SJCRH30 (cell line): ENCODE measurements at regions not wholly inside any gene's neighbourhood (a gene's known extent, or its start where the extent isn't known, plus 50 kb on each side); places are given as distances from the start of the nearest gene placed in this dataset.

Experiments
- DNase-seq, 2 experiments: peaks; one replicate each; pipeline ENCODE4 v3.0.0-alpha.2; 2015 to 2020
- H3K27ac ChIP-seq: fragments of 250-450 bp; sonication (Bioruptor Pico); 2 replicates; pipeline ENCODE4 v1.5.1; 2020; ENCODE audit warnings: mild to moderate bottlenecking, moderate library complexity
- H3K27me3 ChIP-seq: fragments of 250-450 bp; sonication (Bioruptor Pico); 2 replicates; pipeline ENCODE4 v1.5.1; 2020; ENCODE audit warnings: mild to moderate bottlenecking, moderate library complexity
- H3K36me3 ChIP-seq: fragments of 250-450 bp; sonication (Bioruptor Pico); 2 replicates; pipeline ENCODE4 v1.5.1; 2020; ENCODE audit warnings: mild to moderate bottlenecking, moderate library complexity
- H3K4me1 ChIP-seq: fragments of 250-450 bp; sonication (Bioruptor Pico); 2 replicates; pipeline ENCODE4 v1.5.1; 2020; ENCODE audit warnings: mild to moderate bottlenecking, moderate library complexity
- H3K4me3 ChIP-seq: fragments of 250-450 bp; sonication (Bioruptor Pico); 2 replicates; pipeline ENCODE4 v1.5.1; 2020; ENCODE audit warnings: mild to moderate bottlenecking, moderate library complexity
- H3K9me3 ChIP-seq: fragments of 250-450 bp; sonication (Bioruptor Pico); replicated peaks from 2 replicates; pipeline ENCODE4 v1.5.1; 2020; ENCODE audit warnings: mild to moderate bottlenecking, moderate library complexity

GRCh38 chr7:46682836-46683624 is 762.0 kb upstream of the IGFBP3 start:
- 0 out of 2 replicates have a peak, but pooled peaks cover 5% of the 10 kb centered on the region for H3K4me1 ChIP-seq
- DNase-seq = no peak
- no peak overlapping the region for H3K27ac ChIP-seq
- no peaks in the 10 kb centered on the region for H3K27me3 ChIP-seq
- no peaks in the 10 kb centered on the region for H3K9me3 ChIP-seq
- H3K36me3 ChIP-seq = no peaks in the 10 kb centered on the region
- no peak overlapping the region for H3K4me3 ChIP-seq

DNA sequence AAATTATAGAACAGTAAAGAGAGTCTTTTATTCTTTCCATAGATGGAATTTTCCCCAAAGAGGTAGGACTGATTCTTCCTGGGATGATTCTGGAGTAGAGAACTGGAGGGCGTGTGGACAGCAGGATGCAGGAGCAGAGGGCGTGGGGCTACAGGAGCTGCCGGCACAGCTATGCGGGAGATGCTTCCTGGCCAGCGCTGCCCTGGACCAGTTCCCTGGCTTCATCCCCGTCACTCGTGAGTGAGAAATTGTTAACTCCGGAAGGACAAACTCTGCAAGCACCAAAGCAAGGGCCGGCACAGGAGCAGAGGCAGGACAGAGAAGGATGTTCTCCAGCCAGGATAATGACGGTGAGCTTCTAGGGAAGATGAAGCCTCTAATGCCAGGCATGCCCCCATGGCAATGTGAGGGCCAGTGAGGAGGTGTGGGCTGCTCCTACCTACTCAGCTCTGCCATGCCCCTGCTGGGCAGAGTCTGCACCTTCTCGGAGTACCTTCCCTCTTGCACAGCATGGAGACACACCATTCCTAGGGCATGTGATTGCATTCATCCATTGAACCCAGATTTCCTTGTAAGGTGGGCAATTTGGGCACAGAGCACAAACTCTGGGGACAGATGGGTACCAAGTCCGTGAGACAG is 760.9 kb upstream of the IGFBP3 start:
- Histone ChIP-seq H3K36me3 (no peaks in the 10 kb centered on the region), H3K27me3 (no peaks in the 10 kb centered on the region), H3K9me3 (no peaks in the 10 kb centered on the region), H3K4me1 (0 out of 2 replicates have a peak, but pooled peaks cover 5% of the 10 kb centered on the region), H3K4me3 (no peak overlapping the region), H3K27ac (no peak overlapping the region)
- DNase-seq = no peak

- no peak for DNase-seq
- no peaks in the 10 kb centered on the region for H3K27me3 ChIP-seq
Observed at GRCh38 chr7:46680147-46680546, 759.1 kb upstream of the IGFBP3 start.

DNA sequence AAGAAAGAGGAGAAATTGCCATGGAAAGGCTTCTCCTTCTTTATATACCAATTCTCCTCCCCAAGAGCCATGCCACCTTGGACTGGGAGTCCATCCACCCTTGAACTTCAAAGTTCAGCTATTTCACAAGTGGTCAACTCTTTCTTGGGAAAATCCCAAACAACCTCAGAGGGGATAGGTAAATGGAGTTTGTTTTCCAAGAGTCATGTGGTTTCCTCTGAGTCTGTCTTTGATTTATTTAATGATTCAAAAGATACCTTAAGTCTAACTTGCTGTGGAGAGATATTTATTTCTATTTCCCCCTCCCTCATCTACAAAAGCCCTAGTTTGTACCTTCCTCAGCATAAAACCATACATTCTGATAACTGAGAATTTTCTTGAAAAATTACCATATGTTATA is 758.6 kb upstream of the IGFBP3 start:
- H3K4me1 ChIP-seq = 0 out of 2 replicates have a peak, but pooled peaks cover 5% of the 10 kb centered on the region
- H3K4me3 ChIP-seq = no peak overlapping the region
- H3K27ac ChIP-seq = no peak overlapping the region
- H3K9me3 ChIP-seq = no peaks in the 10 kb centered on the region
- DNase-seq = no peak
- H3K27me3 ChIP-seq = no peaks in the 10 kb centered on the region
- H3K36me3 ChIP-seq = no peaks in the 10 kb centered on the region

More at GRCh38 chr7:46680147-46680546, 759.1 kb upstream of the IGFBP3 start:
- Histone ChIP-seq H3K4me1 (0 out of 2 replicates have a peak, but pooled peaks cover 5% of the 10 kb centered on the region), H3K36me3 (no peaks in the 10 kb centered on the region), H3K4me3 (no peak overlapping the region), H3K27ac (no peak overlapping the region), H3K9me3 (no peaks in the 10 kb centered on the region)

GRCh38 chr7:46678421-46678820 is 757.3 kb upstream of the IGFBP3 start:
- Histone ChIP-seq H3K36me3 (no peaks in the 10 kb centered on the region), H3K9me3 (no peaks in the 10 kb centered on the region), H3K27ac (no peak overlapping the region), H3K27me3 (no peaks in the 10 kb centered on the region), H3K4me3 (no peak overlapping the region), H3K4me1 (0 out of 2 replicates have a peak, but pooled peaks cover 5% of the 10 kb centered on the region)
- no peak for DNase-seq

DNA sequence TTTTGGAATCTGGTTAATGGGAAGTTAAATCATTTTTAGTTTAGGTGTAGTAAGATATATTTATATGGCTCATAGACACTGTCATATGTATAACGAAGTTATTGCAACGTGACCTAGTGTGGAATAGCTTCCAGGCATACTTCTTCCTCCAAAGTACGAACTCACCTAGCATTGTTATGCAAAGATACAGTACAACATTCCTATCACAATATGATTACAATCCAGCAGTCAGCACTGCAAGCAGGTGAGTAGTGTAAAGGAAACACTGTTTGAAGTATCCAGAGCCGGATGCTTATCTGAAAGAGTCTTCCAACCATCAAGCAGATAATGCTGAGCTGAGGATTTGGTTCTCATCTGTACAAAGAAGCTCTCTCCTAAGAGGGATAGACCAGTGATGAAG is 754.4 kb upstream of the IGFBP3 start:
- no peaks in the 10 kb centered on the region for H3K27me3 ChIP-seq
- H3K4me3 ChIP-seq = no peak overlapping the region
- H3K27ac ChIP-seq = no peak overlapping the region
- no peak for DNase-seq
- H3K36me3 ChIP-seq = no peaks in the 10 kb centered on the region
- no peaks in the 10 kb centered on the region for H3K4me1 ChIP-seq
- no peaks in the 10 kb centered on the region for H3K9me3 ChIP-seq

DNA sequence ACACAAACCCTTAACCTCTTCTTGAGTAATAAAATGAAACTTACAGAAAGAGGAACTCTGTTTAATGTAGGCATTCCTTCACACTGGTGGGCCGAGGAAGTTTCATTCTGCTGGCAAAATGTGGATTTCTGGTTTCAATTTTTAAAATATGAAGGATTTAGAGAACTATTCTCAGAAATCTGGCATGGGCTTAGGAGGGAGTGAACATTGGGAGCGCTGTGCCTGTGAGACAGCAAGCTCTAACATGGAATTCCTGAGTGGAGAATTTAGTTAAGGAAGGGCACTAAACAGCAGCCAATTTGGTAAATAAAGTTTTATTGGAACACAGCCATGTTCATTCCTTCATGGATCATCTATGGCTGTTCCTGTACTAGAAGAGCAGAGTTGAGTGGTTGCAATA is 751.8 kb upstream of the IGFBP3 start:
- Histone ChIP-seq H3K27me3 (no peaks in the 10 kb centered on the region), H3K27ac (no peak overlapping the region), H3K4me1 (peaks cover 11% of the 10 kb centered on the region), H3K9me3 (no peaks in the 10 kb centered on the region; the same call in 1 of the 2 replicates), H3K36me3 (no peaks in the 10 kb centered on the region), H3K4me3 (no peak overlapping the region)
- no peak for DNase-seq

DNA sequence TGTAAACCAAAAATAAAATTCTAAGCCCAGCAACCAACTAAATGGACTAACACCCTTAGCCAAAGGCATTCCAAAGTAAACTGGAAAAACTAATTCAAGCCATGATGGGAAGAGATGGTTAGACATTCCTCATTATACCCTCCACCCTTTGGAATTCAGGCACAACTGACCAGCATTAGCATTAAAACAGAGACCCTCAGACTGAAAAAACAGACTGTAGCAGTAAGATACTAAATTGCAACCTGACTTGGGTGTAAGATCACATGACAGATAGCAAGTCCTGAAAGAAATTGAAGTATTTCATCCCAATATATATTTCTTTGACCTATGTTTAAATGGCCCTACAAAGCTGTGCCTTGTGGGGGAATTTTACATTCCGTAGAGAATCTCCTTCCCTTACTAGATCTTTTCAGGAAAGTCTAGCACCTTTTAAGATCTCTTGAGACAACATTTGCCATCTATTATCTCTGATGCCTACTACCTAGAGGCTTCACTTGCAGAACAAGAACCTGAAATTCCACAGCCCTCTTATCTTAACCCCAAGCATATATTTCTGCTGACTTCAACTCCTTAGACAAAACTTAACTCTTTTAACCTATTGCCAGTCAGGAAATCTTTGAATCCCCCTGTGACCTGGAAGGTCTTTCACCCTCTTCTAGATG is 750.2 kb upstream of the IGFBP3 start:
- peaks cover 11% of the 10 kb centered on the region for H3K4me1 ChIP-seq
- H3K27ac ChIP-seq = no peak overlapping the region
- DNase-seq = no peak
- H3K9me3 ChIP-seq = no peaks in the 10 kb centered on the region; the same call in 1 of the 2 replicates
- no peak overlapping the region for H3K4me3 ChIP-seq
- H3K36me3 ChIP-seq = no peaks in the 10 kb centered on the region
- no peaks in the 10 kb centered on the region for H3K27me3 ChIP-seq

- Histone ChIP-seq H3K4me1 (peaks cover 11% of the 10 kb centered on the region), H3K36me3 (no peaks in the 10 kb centered on the region), H3K9me3 (no peaks in the 10 kb centered on the region; the same call in 1 of the 2 replicates), H3K27ac (peak overlapping the region; percentile 54), H3K27me3 (no peaks in the 10 kb centered on the region), H3K4me3 (no peak overlapping the region)
- DNase-seq = peak in 1 of 2 experiments; percentile 10
Observed at GRCh38 chr7:46669028-46669427, 748.0 kb upstream of the IGFBP3 start.

GRCh38 chr7:46664453-46664852 is 743.4 kb upstream of the IGFBP3 start:
- H3K27me3 ChIP-seq = no peaks in the 10 kb centered on the region
- H3K9me3 ChIP-seq = no peaks in the 10 kb centered on the region; the same call in 1 of the 2 replicates
- no peak overlapping the region for H3K4me3 ChIP-seq
- peaks cover 7% of the 10 kb centered on the region; the same call in 1 of the 2 replicates for H3K4me1 ChIP-seq
- DNase-seq = no peak
- no peak overlapping the region for H3K27ac ChIP-seq
- no peaks in the 10 kb centered on the region for H3K36me3 ChIP-seq

- H3K4me3 ChIP-seq = no peak overlapping the region
- no peaks in the 10 kb centered on the region; the same call in 1 of the 2 replicates for H3K9me3 ChIP-seq
- no peaks in the 10 kb centered on the region for H3K36me3 ChIP-seq
- peak in 1 of 2 experiments; percentile 10 for DNase-seq
- no peaks in the 10 kb centered on the region for H3K4me1 ChIP-seq
- no peaks in the 10 kb centered on the region for H3K27me3 ChIP-seq
- H3K27ac ChIP-seq = no peak overlapping the region
Observed at GRCh38 chr7:46663025-46663424, 742.0 kb upstream of the IGFBP3 start.

GRCh38 chr7:46661431-46661830 is 740.4 kb upstream of the IGFBP3 start:
- Histone ChIP-seq H3K4me1 (no peaks in the 10 kb centered on the region), H3K36me3 (no peaks in the 10 kb centered on the region), H3K27ac (no peak overlapping the region), H3K4me3 (no peak overlapping the region), H3K9me3 (no peaks in the 10 kb centered on the region), H3K27me3 (no peaks in the 10 kb centered on the region)
- no peak for DNase-seq

GRCh38 chr7:46660402-46660980 is 739.4 kb upstream of the IGFBP3 start:
- no peak for DNase-seq
- H3K4me3 ChIP-seq = no peak overlapping the region
- no peaks in the 10 kb centered on the region for H3K9me3 ChIP-seq
- no peaks in the 10 kb centered on the region for H3K4me1 ChIP-seq
- no peaks in the 10 kb centered on the region for H3K36me3 ChIP-seq
- no peaks in the 10 kb centered on the region for H3K27me3 ChIP-seq
- no peak overlapping the region for H3K27ac ChIP-seq

DNA sequence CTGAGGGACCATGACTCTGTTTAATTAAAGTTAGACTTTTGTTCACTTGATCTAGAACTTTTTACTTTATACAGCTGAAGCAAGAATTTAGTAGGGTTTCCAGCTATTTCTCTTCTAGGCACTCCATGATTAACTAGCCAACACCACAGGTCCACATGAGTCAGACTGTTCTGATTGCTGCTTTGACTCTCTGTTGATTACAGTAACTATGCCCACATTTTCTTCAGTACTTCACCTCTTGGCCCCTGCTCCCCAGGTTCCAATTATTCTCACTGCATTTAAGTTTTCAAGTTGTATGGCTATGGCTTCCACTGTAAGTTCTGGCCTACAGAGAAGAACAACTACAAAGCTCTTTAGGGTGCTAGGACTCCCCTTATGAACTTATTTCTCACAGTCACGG is 737.2 kb upstream of the IGFBP3 start:
- Histone ChIP-seq H3K4me1 (no peaks in the 10 kb centered on the region), H3K27ac (no peak overlapping the region), H3K9me3 (no peaks in the 10 kb centered on the region), H3K36me3 (no peaks in the 10 kb centered on the region), H3K27me3 (no peaks in the 10 kb centered on the region), H3K4me3 (no peak overlapping the region)
- DNase-seq = no peak
